Retinal pigment epithelial cell (primary cell): ENCODE measurements at regions not wholly inside any gene's neighbourhood (a gene's known extent, or its start where the extent isn't known, plus 50 kb on each side); places are given as distances from the start of the nearest gene placed in this dataset.

Experiments
- DNase-seq: peaks from one replicate; pipeline ENCODE4 v3.0.0-alpha.2; 2010; ENCODE audit warnings: low read depth
- H3K4me3 ChIP-seq: 2 replicates; pipeline ENCODE4 v1.5.1; 2011; ENCODE audit warnings: mild to moderate bottlenecking, low read length, control low read depth, moderate library complexity
- CTCF ChIP-seq: conservative IDR thresholded peaks from 2 replicates; pipeline ENCODE4 v1.5.1; 2011; ENCODE audit warnings: low read depth, low read length, control low read depth, inconsistent platforms

- no peak overlapping the region for H3K4me3 ChIP-seq
- TF ChIP-seq CTCF = no peak
- no peak for DNase-seq
These were observed 58.9 kb upstream of the LINC00305 start for GRCh38 chr18:64207820-64208219.

GRCh38 chr18:64203295-64203694 lies 54.4 kb upstream of the LINC00305 start:
- no peak for TF ChIP-seq CTCF
- H3K4me3 ChIP-seq = no peak overlapping the region
- no peak for DNase-seq

DNA sequence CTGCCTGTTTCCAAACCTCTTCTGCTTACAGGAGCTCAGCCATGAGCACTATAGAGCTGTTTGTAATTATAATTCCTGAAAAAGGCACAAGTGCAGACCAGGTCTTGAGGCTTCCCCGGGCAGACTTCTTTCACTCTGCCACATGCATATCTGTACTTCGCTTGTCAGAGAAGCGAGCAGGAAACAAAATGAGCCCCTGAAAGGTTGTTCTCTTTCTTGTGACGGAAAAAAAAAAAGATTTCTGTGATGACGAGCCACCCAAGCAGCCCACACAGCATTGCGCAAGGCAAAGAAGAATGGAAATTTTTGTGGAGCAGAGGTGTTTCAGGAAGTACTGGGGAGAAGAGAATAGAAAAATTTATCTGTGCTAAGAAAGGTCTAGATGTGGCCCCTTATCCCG lies 54.0 kb upstream of the LINC00305 start:
- no peak for DNase-seq
- no peak for TF ChIP-seq CTCF
- no peak overlapping the region for H3K4me3 ChIP-seq

GRCh38 chr18:64202210-64202836 lies 53.4 kb upstream of the LINC00305 start:
- no peak for TF ChIP-seq CTCF
- no peak for DNase-seq
- H3K4me3 ChIP-seq = no peak overlapping the region

DNA sequence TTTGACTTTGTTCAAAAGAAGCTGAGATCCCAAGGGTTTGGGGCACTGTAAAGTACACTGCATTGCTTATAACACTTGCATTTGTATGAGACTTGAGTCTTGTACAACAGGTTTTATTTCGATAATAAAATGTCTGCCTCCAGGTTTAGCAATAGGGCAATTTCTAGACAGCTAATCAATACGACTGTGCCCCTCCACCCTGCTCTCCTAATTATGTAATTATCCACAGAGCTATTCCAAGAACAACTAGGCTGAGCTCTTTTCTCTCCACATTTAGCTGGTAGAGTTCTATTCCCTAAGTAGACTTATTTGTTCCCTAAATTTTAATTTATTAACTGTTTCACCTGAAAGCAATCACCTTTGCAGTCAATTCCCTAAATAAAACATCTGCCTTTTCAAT lies 52.9 kb upstream of the LINC00305 start:
- H3K4me3 ChIP-seq = no peak overlapping the region
- TF ChIP-seq CTCF = no peak
- DNase-seq = no peak

GRCh38 chr18:64199581-64199980 lies 50.7 kb upstream of the LINC00305 start:
- H3K4me3 ChIP-seq = no peak overlapping the region
- TF ChIP-seq CTCF = no peak
- DNase-seq = no peak
